ENCODE measurements at regions not wholly inside any gene's neighbourhood (a gene's known extent, or its start where the extent isn't known, plus 50 kb on each side); places are given as distances from the start of the nearest gene placed in this dataset.

- H3K36me3 ChIP-seq, result no peaks in the 10 kb centered on the region
- 0 out of 2 replicates have a peak, but pooled peaks cover 6% of the 10 kb centered on the region for H3K4me1 ChIP-seq
- no peaks in the 10 kb centered on the region for H4K20me1 ChIP-seq
- H3K27ac ChIP-seq, result no peak overlapping the region
- H3K9ac ChIP-seq, result no peak overlapping the region
- no peak overlapping the region for H3K4me3 ChIP-seq
- H3K27me3 ChIP-seq, result no peaks in the 10 kb centered on the region
- no peak overlapping the region for H3K4me2 ChIP-seq
- no peak for TF ChIP-seq Cebpa-rat (IDR thresholded peaks at IDR 0.05)
- no peaks in the 10 kb centered on the region for H3K9me3 ChIP-seq
Observed at GRCh38 chr10:109202111-109202510, 721.2 kb downstream of the XPNPEP1 start.

- Histone ChIP-seq H3K4me3 (no peak overlapping the region), H3K9me3 (no peaks in the 10 kb centered on the region), H3K4me2 (no peak overlapping the region), H3K27me3 (no peaks in the 10 kb centered on the region), H3K4me1 (0 out of 2 replicates have a peak, but pooled peaks cover 6% of the 10 kb centered on the region), H3K36me3 (no peaks in the 10 kb centered on the region), H3K27ac (no peak overlapping the region), H3K9ac (no peak overlapping the region), H4K20me1 (no peaks in the 10 kb centered on the region)
- no peak for TF ChIP-seq Cebpa-rat (IDR thresholded peaks at IDR 0.05)
Observed at GRCh38 chr10:109200646-109201045, 722.7 kb downstream of the XPNPEP1 start.

GRCh38 chr10:109191823-109192222 is 731.5 kb downstream of the XPNPEP1 start:
- no peak overlapping the region for H3K27ac ChIP-seq
- no peaks in the 10 kb centered on the region for H4K20me1 ChIP-seq
- no peak overlapping the region for H3K9ac ChIP-seq
- no peaks in the 10 kb centered on the region for H3K36me3 ChIP-seq
- H3K27me3 ChIP-seq, result no peaks in the 10 kb centered on the region
- no peak overlapping the region for H3K4me2 ChIP-seq
- no peak overlapping the region for H3K4me3 ChIP-seq
- peaks cover 17% of the 10 kb centered on the region for H3K9me3 ChIP-seq
- H3K4me1 ChIP-seq, result no peaks in the 10 kb centered on the region
- no peak for TF ChIP-seq Cebpa-rat (IDR thresholded peaks at IDR 0.05)

DNA sequence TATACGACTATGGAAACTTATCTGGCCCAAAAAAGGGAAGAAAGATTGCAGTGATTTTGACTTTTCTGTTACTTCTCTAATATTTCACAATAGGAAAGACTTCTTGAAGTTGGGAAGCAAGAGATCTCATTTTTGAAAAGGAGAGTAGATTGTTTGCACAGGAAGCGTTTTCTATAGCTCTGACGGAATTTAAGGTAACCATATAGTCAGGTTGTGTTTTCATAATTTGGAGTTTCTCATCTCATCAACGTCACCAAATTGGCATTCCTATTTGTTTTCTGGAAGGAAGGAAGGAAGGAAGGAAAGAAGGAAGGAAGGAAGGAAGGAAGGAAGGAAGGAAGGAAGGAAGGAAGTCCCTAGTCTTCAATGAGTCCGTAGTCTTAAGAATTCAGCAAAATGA is 732.0 kb downstream of the XPNPEP1 start:
- TF ChIP-seq Cebpa-rat (IDR thresholded peaks at IDR 0.05), result no peak
- Histone ChIP-seq H3K27me3 (no peaks in the 10 kb centered on the region), H3K9ac (no peak overlapping the region), H3K36me3 (no peaks in the 10 kb centered on the region), H3K9me3 (peaks cover 22% of the 10 kb centered on the region), H3K4me2 (no peak overlapping the region), H3K4me1 (no peaks in the 10 kb centered on the region), H3K27ac (no peak overlapping the region), H3K4me3 (no peak overlapping the region), H4K20me1 (no peaks in the 10 kb centered on the region)

DNA sequence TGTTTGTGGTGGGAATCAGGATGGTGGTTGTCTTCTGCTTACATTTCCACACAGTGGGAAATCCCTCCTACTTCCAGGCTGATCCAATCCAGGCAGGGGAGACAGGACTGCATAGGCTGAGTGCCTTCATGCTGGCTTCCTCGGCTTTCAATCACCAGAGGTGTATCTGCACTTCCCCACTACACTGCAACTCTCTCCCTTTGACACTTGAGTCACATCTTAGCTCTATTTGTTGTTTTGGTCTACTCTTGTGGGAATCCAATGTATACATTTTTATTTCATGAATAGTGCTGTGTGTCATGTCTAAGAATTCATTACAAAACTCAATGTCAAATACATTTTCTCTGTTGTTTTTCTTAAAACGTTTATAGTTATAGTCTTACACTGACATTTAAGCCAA is 735.6 kb downstream of the XPNPEP1 start:
- H3K27me3 ChIP-seq, result no peaks in the 10 kb centered on the region
- no peak overlapping the region for H3K27ac ChIP-seq
- no peaks in the 10 kb centered on the region for H3K4me1 ChIP-seq
- no peak for TF ChIP-seq Cebpa-rat (IDR thresholded peaks at IDR 0.05)
- H3K9me3 ChIP-seq, result peaks cover 38% of the 10 kb centered on the region
- H3K4me3 ChIP-seq, result no peak overlapping the region
- no peak overlapping the region for H3K4me2 ChIP-seq
- H4K20me1 ChIP-seq, result no peaks in the 10 kb centered on the region
- no peaks in the 10 kb centered on the region for H3K36me3 ChIP-seq
- no peak overlapping the region for H3K9ac ChIP-seq

DNA sequence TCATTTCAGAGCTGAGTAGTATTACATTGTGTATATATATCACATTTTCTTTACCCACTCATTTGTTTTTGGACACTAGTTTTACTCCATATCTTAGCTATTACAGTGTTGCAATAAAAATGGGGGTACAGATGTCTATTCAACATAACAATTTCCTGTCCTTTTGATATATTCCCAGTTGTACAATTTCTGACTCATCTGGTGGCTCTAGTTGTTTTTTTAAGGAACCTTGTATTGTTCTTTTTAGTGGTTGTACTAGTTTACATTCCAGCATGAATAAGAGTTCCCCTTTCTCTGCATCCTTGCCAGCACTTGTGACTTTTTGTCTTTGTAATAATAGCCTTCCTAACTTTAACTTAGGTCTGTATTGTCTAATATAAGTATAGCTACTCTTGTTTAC is 739.9 kb downstream of the XPNPEP1 start:
- no peaks in the 10 kb centered on the region for H3K36me3 ChIP-seq
- H3K27me3 ChIP-seq, result no peaks in the 10 kb centered on the region
- no peak overlapping the region for H3K4me2 ChIP-seq
- no peak overlapping the region for H3K27ac ChIP-seq
- no peak overlapping the region for H3K9ac ChIP-seq
- H3K4me1 ChIP-seq, result no peaks in the 10 kb centered on the region
- no peak overlapping the region for H3K4me3 ChIP-seq
- H3K9me3 ChIP-seq, result peaks cover 30% of the 10 kb centered on the region
- H4K20me1 ChIP-seq, result no peaks in the 10 kb centered on the region
- TF ChIP-seq Cebpa-rat (IDR thresholded peaks at IDR 0.05), result no peak

GRCh38 chr10:109178591-109178990 is 744.7 kb downstream of the XPNPEP1 start:
- TF ChIP-seq Cebpa-rat (IDR thresholded peaks at IDR 0.05), result no peak
- H3K9me3 ChIP-seq, result peaks cover 8% of the 10 kb centered on the region; the same call in 1 of the 2 replicates
- no peak overlapping the region for H3K9ac ChIP-seq
- no peaks in the 10 kb centered on the region for H3K27me3 ChIP-seq
- H4K20me1 ChIP-seq, result no peaks in the 10 kb centered on the region
- no peaks in the 10 kb centered on the region for H3K4me1 ChIP-seq
- H3K4me2 ChIP-seq, result no peak overlapping the region
- H3K4me3 ChIP-seq, result no peak overlapping the region
- no peaks in the 10 kb centered on the region for H3K36me3 ChIP-seq
- H3K27ac ChIP-seq, result no peak overlapping the region

GRCh38 chr10:109174526-109174925 is 748.8 kb downstream of the XPNPEP1 start:
- H3K9ac ChIP-seq, result no peak overlapping the region
- TF ChIP-seq Cebpa-rat (IDR thresholded peaks at IDR 0.05), result no peak
- no peak overlapping the region for H3K4me2 ChIP-seq
- H3K4me3 ChIP-seq, result no peak overlapping the region
- no peaks in the 10 kb centered on the region for H3K4me1 ChIP-seq
- H3K36me3 ChIP-seq, result no peaks in the 10 kb centered on the region
- no peaks in the 10 kb centered on the region for H4K20me1 ChIP-seq
- no peaks in the 10 kb centered on the region for H3K27me3 ChIP-seq
- H3K9me3 ChIP-seq, result peaks cover 8% of the 10 kb centered on the region; the same call in 1 of the 2 replicates
- no peak overlapping the region for H3K27ac ChIP-seq

DNA sequence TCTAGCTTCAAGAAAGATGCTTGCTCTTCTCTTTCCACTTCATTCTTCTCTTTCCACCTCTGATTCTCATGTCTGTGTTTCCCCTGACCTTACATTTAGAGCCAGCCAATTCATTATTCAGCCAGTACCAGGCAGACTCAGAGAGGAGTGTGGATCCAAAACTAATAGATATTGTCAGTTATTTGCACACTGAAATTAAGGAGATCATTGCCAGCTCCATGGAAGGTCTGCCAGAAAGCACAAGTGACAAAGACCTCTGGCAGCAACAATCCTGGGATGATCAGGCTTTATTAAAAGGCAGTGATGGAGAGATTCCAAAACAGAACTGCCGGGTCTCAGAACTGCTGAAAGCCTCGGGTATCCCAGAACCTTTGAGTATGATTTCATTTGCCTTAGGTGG is 749.4 kb downstream of the XPNPEP1 start:
- no peak overlapping the region for H3K9ac ChIP-seq
- no peaks in the 10 kb centered on the region for H3K36me3 ChIP-seq
- peaks cover 8% of the 10 kb centered on the region; the same call in 1 of the 2 replicates for H3K9me3 ChIP-seq
- H3K4me2 ChIP-seq, result no peak overlapping the region
- H3K4me3 ChIP-seq, result no peak overlapping the region
- H3K4me1 ChIP-seq, result no peaks in the 10 kb centered on the region
- H4K20me1 ChIP-seq, result no peaks in the 10 kb centered on the region
- no peaks in the 10 kb centered on the region for H3K27me3 ChIP-seq
- H3K27ac ChIP-seq, result no peak overlapping the region
- no peak for TF ChIP-seq Cebpa-rat (IDR thresholded peaks at IDR 0.05)

DNA sequence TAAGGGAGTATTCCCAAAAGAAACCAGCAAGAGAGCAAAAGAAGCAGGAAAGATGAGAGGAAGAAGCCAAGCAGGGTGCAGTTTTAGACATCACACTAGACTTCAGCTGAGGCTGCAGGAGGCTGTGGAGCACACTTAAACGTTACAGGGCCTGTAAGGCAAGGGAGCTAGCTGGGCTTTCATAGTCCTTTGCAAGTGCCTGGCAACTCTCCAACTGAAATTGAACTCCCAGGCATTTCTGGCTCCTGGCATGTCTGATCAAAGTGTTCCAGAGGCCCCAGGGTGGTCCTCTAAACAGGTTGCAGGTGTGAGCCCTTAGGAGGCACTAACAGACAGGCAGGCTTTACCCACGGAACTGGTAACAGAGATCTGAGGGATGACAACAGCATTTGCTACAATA is 750.2 kb downstream of the XPNPEP1 start:
- Histone ChIP-seq H3K4me2 (no peak overlapping the region), H3K4me3 (no peak overlapping the region), H3K9me3 (peaks cover 8% of the 10 kb centered on the region; the same call in 1 of the 2 replicates), H4K20me1 (no peaks in the 10 kb centered on the region), H3K27me3 (no peaks in the 10 kb centered on the region), H3K4me1 (no peaks in the 10 kb centered on the region), H3K36me3 (no peaks in the 10 kb centered on the region), H3K27ac (no peak overlapping the region), H3K9ac (no peak overlapping the region)
- TF ChIP-seq Cebpa-rat (IDR thresholded peaks at IDR 0.05), result no peak

DNA sequence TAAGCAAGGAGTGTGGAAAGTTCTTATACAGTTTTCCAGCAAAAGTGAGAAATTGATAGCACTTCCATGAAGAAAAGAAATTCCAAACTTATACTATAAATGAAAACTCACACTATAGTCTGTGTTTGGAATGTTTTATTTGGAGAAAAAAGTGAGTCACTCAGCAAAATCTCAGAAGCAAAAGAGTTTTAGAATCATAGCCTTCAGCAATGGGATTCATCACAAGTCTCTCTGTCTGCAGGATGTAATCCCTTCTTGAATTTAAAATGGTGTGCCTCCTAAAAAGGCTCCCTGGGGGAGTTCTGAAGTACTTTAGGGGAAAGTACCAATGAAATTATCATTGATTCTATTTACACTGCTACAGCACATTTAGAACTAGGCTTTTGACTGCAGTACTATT is 756.4 kb downstream of the XPNPEP1 start:
- H3K27ac ChIP-seq, result no peak overlapping the region
- H3K36me3 ChIP-seq, result no peaks in the 10 kb centered on the region
- H3K4me3 ChIP-seq, result no peak overlapping the region
- no peaks in the 10 kb centered on the region for H4K20me1 ChIP-seq
- H3K9ac ChIP-seq, result no peak overlapping the region
- no peaks in the 10 kb centered on the region for H3K9me3 ChIP-seq
- H3K4me2 ChIP-seq, result no peak overlapping the region
- TF ChIP-seq Cebpa-rat (IDR thresholded peaks at IDR 0.05), result no peak
- no peaks in the 10 kb centered on the region for H3K4me1 ChIP-seq
- no peaks in the 10 kb centered on the region for H3K27me3 ChIP-seq
